ENCODE measurements at regions not wholly inside any gene's neighbourhood (a gene's known extent, or its start where the extent isn't known, plus 50 kb on each side); places are given as distances from the start of the nearest gene placed in this dataset.

DNA sequence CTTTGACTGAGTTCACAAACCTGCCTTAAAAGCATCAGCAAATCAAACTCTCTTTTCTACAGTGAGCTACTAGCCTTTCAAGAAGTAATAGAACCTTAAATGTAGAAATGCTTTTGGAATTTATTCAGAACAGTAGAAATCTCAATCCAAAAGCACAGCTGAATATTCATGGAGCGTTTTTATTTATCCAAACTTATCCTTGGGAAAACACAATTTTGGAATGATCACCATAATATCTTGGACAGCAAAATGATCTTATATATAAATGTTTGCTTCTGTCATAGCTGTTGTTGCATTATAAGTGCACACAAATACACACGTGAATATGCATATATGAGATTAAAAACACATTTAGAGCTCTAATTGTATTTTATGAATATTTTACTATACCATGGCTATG, 747.3 kb upstream of the PIK3C3 start:
- H3K27ac ChIP-seq (ENCODE audit: low read length): no peak overlapping the region
- POLR2A ChIA-PET (ENCODE audit: unreplicated experiment): no interaction called here
- intact Hi-C loops (cut with micrococcal nuclease): no loop called here
- no peak overlapping the region for H2AFZ ChIP-seq (ENCODE audit: low read length)
- no peaks in the 10 kb centered on the region for H3K36me3 ChIP-seq (ENCODE audit: low read depth, low read length)
- H3K4me2 ChIP-seq (ENCODE audit: low read length): no peak overlapping the region
- no peaks in the 10 kb centered on the region for H4K20me1 ChIP-seq (ENCODE audit: low read length)
- ATAC-seq: no peak
- no peaks in the 10 kb centered on the region for H3K9me3 ChIP-seq (ENCODE audit: low read length)
- H3K4me3 ChIP-seq (ENCODE audit: low read length): no peak overlapping the region
- CTCF ChIA-PET: no interaction called here
- BruUV-seq (replicated peaks): no TSS peak
- H3K4me1 ChIP-seq (ENCODE audit: insufficient read depth, low read length): no peaks in the 10 kb centered on the region
- no peaks in the 10 kb centered on the region for H3K79me2 ChIP-seq (ENCODE audit: low read length)
- H3K27me3 ChIP-seq (ENCODE audit: low read length): no peaks in the 10 kb centered on the region
- H3K9ac ChIP-seq (ENCODE audit: low read length): no peak overlapping the region
- no peaks in the 10 kb centered on the region for H3K9me2 ChIP-seq (replicated peaks; ENCODE audit: low read length)
- TF ChIP-seq, protein P1, sequence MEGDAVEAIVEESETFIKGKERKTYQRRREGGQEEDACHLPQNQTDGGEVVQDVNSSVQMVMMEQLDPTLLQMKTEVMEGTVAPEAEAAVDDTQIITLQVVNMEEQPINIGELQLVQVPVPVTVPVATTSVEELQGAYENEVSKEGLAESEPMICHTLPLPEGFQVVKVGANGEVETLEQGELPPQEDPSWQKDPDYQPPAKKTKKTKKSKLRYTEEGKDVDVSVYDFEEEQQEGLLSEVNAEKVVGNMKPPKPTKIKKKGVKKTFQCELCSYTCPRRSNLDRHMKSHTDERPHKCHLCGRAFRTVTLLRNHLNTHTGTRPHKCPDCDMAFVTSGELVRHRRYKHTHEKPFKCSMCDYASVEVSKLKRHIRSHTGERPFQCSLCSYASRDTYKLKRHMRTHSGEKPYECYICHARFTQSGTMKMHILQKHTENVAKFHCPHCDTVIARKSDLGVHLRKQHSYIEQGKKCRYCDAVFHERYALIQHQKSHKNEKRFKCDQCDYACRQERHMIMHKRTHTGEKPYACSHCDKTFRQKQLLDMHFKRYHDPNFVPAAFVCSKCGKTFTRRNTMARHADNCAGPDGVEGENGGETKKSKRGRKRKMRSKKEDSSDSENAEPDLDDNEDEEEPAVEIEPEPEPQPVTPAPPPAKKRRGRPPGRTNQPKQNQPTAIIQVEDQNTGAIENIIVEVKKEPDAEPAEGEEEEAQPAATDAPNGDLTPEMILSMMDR (conservative IDR thresholded peaks at IDR 0.05; ENCODE audit: low read depth, low read length): no peak
- TF ChIP-seq EZH2 (IDR thresholded peaks at IDR 0.05; ENCODE audit: low read length, unreplicated experiment): no peak
- TF ChIP-seq EZH2phosphoT487 (IDR thresholded peaks at IDR 0.05; ENCODE audit: borderline replicate concordance, low read length): no peak
- DNase-seq: no peak
- no peaks in the 10 kb centered on the region for H3F3A ChIP-seq (ENCODE audit: low read length, unreplicated experiment)

DNA sequence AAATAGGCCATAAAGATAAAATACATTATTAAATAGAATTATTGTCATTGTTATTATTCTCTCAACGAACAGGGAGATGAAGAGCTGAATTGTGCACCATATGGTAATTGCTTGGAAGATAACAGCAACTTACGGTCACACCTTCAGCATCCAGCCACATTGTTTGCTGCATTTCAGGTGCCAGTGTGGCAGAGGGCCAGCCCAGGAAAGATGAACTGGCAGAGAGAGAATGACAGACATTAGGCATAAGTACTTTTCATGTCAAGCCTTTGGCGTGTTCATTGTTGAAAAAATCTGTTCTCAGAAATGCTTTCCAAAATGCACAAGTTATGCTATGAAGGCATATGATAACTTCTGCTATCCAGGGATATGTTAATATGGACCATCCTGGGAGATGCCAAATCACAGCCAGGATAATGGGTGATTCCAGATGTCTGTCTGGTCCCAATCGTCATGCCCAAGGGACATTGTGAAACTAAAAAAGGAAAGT, 748.6 kb upstream of the PIK3C3 start:
- H3K9me2 ChIP-seq (replicated peaks; ENCODE audit: low read length): no peaks in the 10 kb centered on the region
- no peak overlapping the region for H3K9ac ChIP-seq (ENCODE audit: low read length)
- no TSS peak for BruUV-seq (replicated peaks)

DNA sequence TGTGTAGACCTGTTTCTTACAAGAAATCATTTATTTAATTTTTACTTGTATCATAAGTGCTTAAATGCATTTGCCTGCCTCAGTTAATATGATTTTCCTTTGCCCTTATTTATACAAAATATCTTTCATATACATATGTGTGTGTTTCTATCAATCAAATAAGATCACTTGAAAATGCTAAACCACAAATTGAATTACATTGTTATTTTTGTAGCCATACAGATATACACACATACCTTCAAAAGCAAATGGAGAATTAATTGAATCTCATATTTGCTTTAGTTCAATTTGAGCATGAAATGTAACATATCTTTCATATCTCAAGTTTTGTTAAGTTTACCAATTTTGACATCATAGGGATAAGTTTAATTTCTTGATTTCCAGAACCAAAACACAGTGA, 755.8 kb upstream of the PIK3C3 start:
- Histone ChIP-seq H3K4me2 (ENCODE audit: low read length) (no peak overlapping the region), H3K9me3 (ENCODE audit: low read length) (no peaks in the 10 kb centered on the region), H4K20me1 (ENCODE audit: low read length) (no peaks in the 10 kb centered on the region), H3K9ac (ENCODE audit: low read length) (no peak overlapping the region), H2AFZ (ENCODE audit: low read length) (no peak overlapping the region), H3K9me2 (replicated peaks; ENCODE audit: low read length) (no peaks in the 10 kb centered on the region), H3K4me1 (ENCODE audit: insufficient read depth, low read length) (no peaks in the 10 kb centered on the region), H3K27me3 (ENCODE audit: low read length) (no peaks in the 10 kb centered on the region), H3K79me2 (ENCODE audit: low read length) (no peaks in the 10 kb centered on the region), H3K4me3 (ENCODE audit: low read length) (no peak overlapping the region), H3K27ac (ENCODE audit: low read length) (no peak overlapping the region), H3K36me3 (ENCODE audit: low read depth, low read length) (no peaks in the 10 kb centered on the region), H3F3A (ENCODE audit: low read length, unreplicated experiment) (no peaks in the 10 kb centered on the region)
- no peak for TF ChIP-seq EZH2 (IDR thresholded peaks at IDR 0.05; ENCODE audit: low read length, unreplicated experiment)
- TF ChIP-seq, protein P1 (conservative IDR thresholded peaks at IDR 0.05; ENCODE audit: low read depth, low read length): no peak
- no peak for TF ChIP-seq EZH2phosphoT487 (IDR thresholded peaks at IDR 0.05; ENCODE audit: borderline replicate concordance, low read length)
- ATAC-seq (no peak), DNase-seq (no peak)
- BruUV-seq (replicated peaks): no TSS peak
- POLR2A ChIA-PET (ENCODE audit: unreplicated experiment): no interaction called here
- intact Hi-C loops (cut with micrococcal nuclease): no loop called here
- CTCF ChIA-PET: no interaction called here

More for the DNA sequence above, 748.6 kb upstream of the PIK3C3 start:
- ATAC-seq (no peak), DNase-seq (no peak)
- TF ChIP-seq EZH2phosphoT487 (IDR thresholded peaks at IDR 0.05; ENCODE audit: borderline replicate concordance, low read length) (no peak), EZH2 (IDR thresholded peaks at IDR 0.05; ENCODE audit: low read length, unreplicated experiment) (no peak)
- TF ChIP-seq, protein P1 (conservative IDR thresholded peaks at IDR 0.05; ENCODE audit: low read depth, low read length): no peak
- CTCF ChIA-PET: no interaction called here
- no peaks in the 10 kb centered on the region for H3F3A ChIP-seq (ENCODE audit: low read length, unreplicated experiment)
- H4K20me1 ChIP-seq (ENCODE audit: low read length): no peaks in the 10 kb centered on the region
- no peak overlapping the region for H3K4me2 ChIP-seq (ENCODE audit: low read length)
- H3K27me3 ChIP-seq (ENCODE audit: low read length): no peaks in the 10 kb centered on the region
- no peak overlapping the region for H3K4me3 ChIP-seq (ENCODE audit: low read length)
- H3K9me3 ChIP-seq (ENCODE audit: low read length): no peaks in the 10 kb centered on the region
- no peaks in the 10 kb centered on the region for H3K4me1 ChIP-seq (ENCODE audit: insufficient read depth, low read length)
- no peak overlapping the region for H3K27ac ChIP-seq (ENCODE audit: low read length)
- no peaks in the 10 kb centered on the region for H3K36me3 ChIP-seq (ENCODE audit: low read depth, low read length)
- no peaks in the 10 kb centered on the region for H3K79me2 ChIP-seq (ENCODE audit: low read length)
- intact Hi-C loops (cut with micrococcal nuclease): no loop called here
- no peak overlapping the region for H2AFZ ChIP-seq (ENCODE audit: low read length)
- POLR2A ChIA-PET (ENCODE audit: unreplicated experiment): no interaction called here
